Neural cell (in vitro differentiated cells): ENCODE measurements at regions not wholly inside any gene's neighbourhood (a gene's known extent, or its start where the extent isn't known, plus 50 kb on each side); places are given as distances from the start of the nearest gene placed in this dataset.

ENCODE experiments used
- MXI1 ChIP-seq: fragments of 450-650 bp; conservative IDR thresholded peaks from 2 replicates; pipeline ENCODE4 v1.6.1; 2014; ENCODE audit warnings: antibody characterized with exemption, mild to moderate bottlenecking; ENCODE audit not compliant: poor library complexity, severe bottlenecking
- POLR2AphosphoS5 ChIP-seq: IDR thresholded peaks from 2 replicates; pipeline ENCODE4 v1.6.1; 2012
- TF ChIP-seq, protein P1 (sequence below): fragments of 450-650 bp; IDR thresholded peaks from 2 replicates; pipeline ENCODE4 v1.5.1; 2014; ENCODE audit warnings: antibody characterized with exemption, mild to moderate bottlenecking, moderate library complexity; ENCODE audit not compliant: poor library complexity, severe bottlenecking

DNA sequence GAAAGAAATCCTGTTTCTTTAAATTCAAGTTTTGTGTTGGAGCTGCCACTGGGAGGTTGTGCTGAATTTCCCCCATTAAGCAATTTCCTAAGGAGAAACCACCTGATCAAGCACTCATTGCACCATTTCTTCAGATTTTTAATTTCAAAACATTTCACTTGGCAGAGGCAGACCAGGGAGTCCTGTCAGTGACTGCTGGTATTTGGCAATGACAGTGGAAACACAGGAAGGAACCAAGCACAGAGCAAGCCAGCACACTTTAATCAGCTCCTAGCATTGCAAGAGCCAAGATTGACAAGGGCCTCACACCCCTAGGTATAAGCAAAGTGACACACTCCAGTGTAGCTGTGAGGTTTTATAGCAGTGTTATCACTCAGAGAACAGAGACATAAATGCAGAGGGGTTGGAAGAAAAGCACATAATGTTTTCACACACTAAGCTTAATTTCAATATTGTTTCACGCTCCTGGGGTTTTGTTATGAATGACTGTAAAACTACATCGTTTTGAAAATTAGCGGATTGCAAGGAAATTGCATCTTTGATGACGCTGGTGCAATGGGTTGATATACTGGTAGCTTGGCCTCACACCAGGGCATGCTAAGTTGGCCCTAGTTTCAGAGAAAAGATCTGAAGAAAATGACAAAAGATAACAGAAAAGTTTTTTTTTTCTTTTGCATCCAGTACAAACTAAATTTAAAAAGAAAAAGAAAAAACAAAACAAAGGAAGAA lies 768.4 kb downstream of the TFAP2A start:
- TF ChIP-seq, protein P1, sequence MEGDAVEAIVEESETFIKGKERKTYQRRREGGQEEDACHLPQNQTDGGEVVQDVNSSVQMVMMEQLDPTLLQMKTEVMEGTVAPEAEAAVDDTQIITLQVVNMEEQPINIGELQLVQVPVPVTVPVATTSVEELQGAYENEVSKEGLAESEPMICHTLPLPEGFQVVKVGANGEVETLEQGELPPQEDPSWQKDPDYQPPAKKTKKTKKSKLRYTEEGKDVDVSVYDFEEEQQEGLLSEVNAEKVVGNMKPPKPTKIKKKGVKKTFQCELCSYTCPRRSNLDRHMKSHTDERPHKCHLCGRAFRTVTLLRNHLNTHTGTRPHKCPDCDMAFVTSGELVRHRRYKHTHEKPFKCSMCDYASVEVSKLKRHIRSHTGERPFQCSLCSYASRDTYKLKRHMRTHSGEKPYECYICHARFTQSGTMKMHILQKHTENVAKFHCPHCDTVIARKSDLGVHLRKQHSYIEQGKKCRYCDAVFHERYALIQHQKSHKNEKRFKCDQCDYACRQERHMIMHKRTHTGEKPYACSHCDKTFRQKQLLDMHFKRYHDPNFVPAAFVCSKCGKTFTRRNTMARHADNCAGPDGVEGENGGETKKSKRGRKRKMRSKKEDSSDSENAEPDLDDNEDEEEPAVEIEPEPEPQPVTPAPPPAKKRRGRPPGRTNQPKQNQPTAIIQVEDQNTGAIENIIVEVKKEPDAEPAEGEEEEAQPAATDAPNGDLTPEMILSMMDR: no peak
- TF ChIP-seq POLR2AphosphoS5: no peak
- no peak for TF ChIP-seq MXI1
